GM23248 (cell line): ENCODE measurements at regions not wholly inside any gene's neighbourhood (a gene's known extent, or its start where the extent isn't known, plus 50 kb on each side); places are given as distances from the start of the nearest gene placed in this dataset.

ENCODE experiments used
- DNase-seq: peaks from one replicate; pipeline ENCODE4 v3.0.0-alpha.2; 2015
- H2AFZ ChIP-seq: fragments of 200-600 bp; sonication (generic); 2 replicates; pipeline ENCODE4 v1.6.1; 2016; ENCODE audit warnings: antibody characterized with exemption
- H3F3A ChIP-seq: fragments of 200-600 bp; sonication (generic); 2 replicates; pipeline ENCODE4 v1.6.1; 2016; ENCODE audit warnings: mild to moderate bottlenecking, antibody characterized with exemption, mixed run types; ENCODE audit not compliant: insufficient read depth
- H3K27ac ChIP-seq: fragments of 200-600 bp; sonication (generic); 2 replicates; pipeline ENCODE4 v1.5.1; 2016; ENCODE audit warnings: mild to moderate bottlenecking
- H3K27me3 ChIP-seq: fragments of 200-600 bp; sonication (generic); replicated peaks from 2 replicates; pipeline ENCODE4 v1.6.1; 2016; ENCODE audit warnings: mild to moderate bottlenecking; ENCODE audit not compliant: insufficient read depth
- H3K36me3 ChIP-seq: fragments of 200-600 bp; sonication (generic); 2 replicates; pipeline ENCODE4 v1.6.1; 2016; ENCODE audit warnings: low read depth, mild to moderate bottlenecking
- H3K4me1 ChIP-seq: fragments of 200-600 bp; sonication (generic); 2 replicates; pipeline ENCODE4 v1.6.1; 2016; ENCODE audit warnings: mild to moderate bottlenecking; ENCODE audit not compliant: insufficient read depth
- H3K4me2 ChIP-seq: fragments of 200-600 bp; sonication (generic); one replicate; pipeline ENCODE4 v1.6.1; 2016; ENCODE audit warnings: mild to moderate bottlenecking; ENCODE audit not compliant: unreplicated experiment
- H3K4me3 ChIP-seq: fragments of 200-600 bp; sonication (generic); 2 replicates; pipeline ENCODE4 v1.5.1; 2016; ENCODE audit warnings: mild to moderate bottlenecking
- H3K79me2 ChIP-seq: fragments of 200-600 bp; sonication (generic); 2 replicates; pipeline ENCODE4 v1.6.1; 2016; ENCODE audit warnings: mild to moderate bottlenecking; ENCODE audit not compliant: insufficient read depth
- H3K9ac ChIP-seq: fragments of 200-600 bp; sonication (generic); 2 replicates; pipeline ENCODE4 v1.6.1; 2016; ENCODE audit warnings: mild to moderate bottlenecking
- H3K9me2 ChIP-seq: fragments of 200-600 bp; sonication (generic); 2 replicates; pipeline ENCODE4 v1.6.1; 2016; ENCODE audit warnings: mixed run types, mild to moderate bottlenecking, moderate library complexity; ENCODE audit not compliant: insufficient read depth
- H3K9me3 ChIP-seq: fragments of 200-600 bp; sonication (generic); one replicate; pipeline ENCODE4 v1.6.1; 2017; ENCODE audit warnings: low read depth
- H4K20me1 ChIP-seq: fragments of 200-600 bp; sonication (generic); 2 replicates; pipeline ENCODE4 v1.6.0; 2016; ENCODE audit not compliant: insufficient read depth
- EZH2 ChIP-seq: fragments of 200-600 bp; sonication (generic); IDR thresholded peaks from 2 replicates; pipeline ENCODE4 v1.6.1; 2018; ENCODE audit warnings: antibody characterized with exemption, mild to moderate bottlenecking; ENCODE audit not compliant: insufficient read depth, poor library complexity, severe bottlenecking
- EZH2phosphoT487 ChIP-seq: fragments of 200-600 bp; sonication (generic); IDR thresholded peaks from 2 replicates; pipeline ENCODE4 v1.6.1; 2018; ENCODE audit warnings: antibody characterized with exemption, moderate library complexity, mild to moderate bottlenecking, low read depth; ENCODE audit not compliant: insufficient read depth
- WGBS, 2 experiments: methylation state at CpG; one replicate each; pipeline ENCODE4 v1.1.6; 2015 to 2017; ENCODE audit warnings: low lambda C conversion rate in 2 of 2, low coverage in 1 of 2; ENCODE audit errors: missing lambda C conversion rate in 2 of 2; 5-methylcytosine and 5-hydroxymethylcytosine counted together
- in situ Hi-C: fragments of 300-500 bp; cut with MboI; formaldehyde crosslinking; loops from 2 replicates; pipeline ENCODE4 v1.15.0; 2020

DNA sequence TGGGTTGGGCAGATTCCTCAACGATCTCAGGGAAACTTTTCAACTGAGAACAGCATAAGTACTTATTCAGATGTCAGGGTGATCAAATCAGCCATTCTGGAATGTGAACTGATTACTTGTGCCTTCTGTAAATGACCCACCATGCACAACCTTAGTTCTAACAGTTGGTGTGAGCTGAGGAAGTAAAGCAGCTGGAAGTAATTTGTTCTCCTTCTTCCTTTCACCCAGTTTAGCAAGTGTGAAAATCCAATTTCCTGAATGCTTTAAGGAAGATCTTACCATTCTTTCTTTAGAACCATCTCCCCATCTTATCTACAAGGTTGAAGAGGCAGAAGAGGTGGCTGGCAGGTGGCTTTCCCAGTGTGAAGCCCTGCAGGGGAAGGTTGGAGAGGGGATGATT lies 781.6 kb downstream of the ETS1 start:
- no peaks in the 10 kb centered on the region for H3F3A ChIP-seq
- 0 to 8% methylated on average over 1 of the region's 1 CpG for WGBS, 2 experiments
- no peaks in the 10 kb centered on the region for H3K4me1 ChIP-seq
- no peak overlapping the region for H2AFZ ChIP-seq
- no peak overlapping the region for H3K27ac ChIP-seq
- no peaks in the 10 kb centered on the region for H3K79me2 ChIP-seq
- DNase-seq, result no peak
- peaks cover 5% of the 10 kb centered on the region; the same call in 1 of the 2 replicates for H3K9me2 ChIP-seq
- H3K27me3 ChIP-seq, result peaks cover 57% of the 10 kb centered on the region
- no peaks in the 10 kb centered on the region for H3K36me3 ChIP-seq
- no peak overlapping the region for H3K4me2 ChIP-seq
- H4K20me1 ChIP-seq, result no peaks in the 10 kb centered on the region
- H3K9ac ChIP-seq, result no peak overlapping the region
- in situ Hi-C loops, result no loop called here
- no peaks in the 10 kb centered on the region for H3K9me3 ChIP-seq
- H3K4me3 ChIP-seq, result no peak overlapping the region
- no peak for TF ChIP-seq EZH2
- no peak for TF ChIP-seq EZH2phosphoT487

DNA sequence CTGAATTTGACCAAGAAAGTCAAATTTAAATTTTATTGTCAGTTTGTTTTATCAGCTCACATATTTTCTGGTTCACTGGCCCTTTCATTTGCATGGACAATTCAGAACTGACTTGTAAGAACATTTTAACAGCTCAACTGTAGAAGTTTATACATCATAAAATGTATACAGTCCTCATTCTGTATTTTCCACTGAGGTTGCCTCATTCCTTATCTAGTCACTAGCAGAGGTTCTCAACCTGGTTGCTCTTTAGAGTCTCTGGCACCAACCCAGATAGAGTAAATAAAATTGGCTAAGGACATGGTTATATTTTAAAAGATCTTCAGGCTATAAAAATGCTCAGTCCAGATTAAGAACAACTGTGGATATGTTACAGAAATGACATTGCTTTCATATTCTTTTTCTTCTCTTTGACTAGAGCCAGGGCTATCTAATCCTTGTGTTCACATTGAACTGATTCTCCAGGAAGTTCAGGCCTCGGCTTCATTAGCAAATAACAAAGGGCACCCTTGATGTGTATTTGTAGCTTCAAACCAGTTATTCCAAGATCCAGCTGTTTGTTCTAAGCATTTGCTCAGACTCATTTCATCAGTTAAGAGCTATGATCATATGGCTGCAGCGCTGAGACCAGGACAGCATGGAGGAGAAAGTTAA lies 782.5 kb downstream of the ETS1 start:
- no peaks in the 10 kb centered on the region for H3F3A ChIP-seq
- 5 to 10% methylated on average over 2 of the region's 2 CpGs for WGBS, 2 experiments

DNA sequence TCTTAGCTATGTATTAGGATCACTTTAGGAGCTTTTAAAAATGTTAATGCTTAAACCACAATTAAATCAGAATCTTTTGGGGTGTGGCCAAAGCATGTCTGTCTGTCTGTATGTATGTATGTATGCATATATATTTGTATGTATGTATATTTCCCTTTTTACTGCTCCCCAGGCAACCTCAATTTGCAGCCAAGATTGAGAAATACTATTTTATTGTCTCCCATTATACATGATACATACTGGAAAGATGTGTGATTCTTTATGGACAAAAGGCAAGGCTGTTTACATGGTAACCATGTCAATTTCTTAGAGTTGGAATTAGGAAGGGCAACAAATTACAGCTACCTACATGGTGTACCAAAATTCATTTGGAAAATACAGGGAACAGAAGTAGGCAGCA lies 783.6 kb downstream of the ETS1 start:
- H3K4me3 ChIP-seq, result no peak overlapping the region
- H3K4me2 ChIP-seq, result no peak overlapping the region
- no peak overlapping the region for H3K27ac ChIP-seq
- no peaks in the 10 kb centered on the region for H3K9me3 ChIP-seq
- no peak overlapping the region for H3K9ac ChIP-seq
- H3K36me3 ChIP-seq, result no peaks in the 10 kb centered on the region
- peaks cover 3% of the 10 kb centered on the region; the same call in 1 of the 2 replicates for H3K9me2 ChIP-seq
- H3K4me1 ChIP-seq, result no peaks in the 10 kb centered on the region
- peaks cover 45% of the 10 kb centered on the region for H3K27me3 ChIP-seq
- H3F3A ChIP-seq, result no peaks in the 10 kb centered on the region
- in situ Hi-C loops, result no loop called here
- DNase-seq, result no peak
- TF ChIP-seq EZH2 (no peak), EZH2phosphoT487 (no peak)
- no peaks in the 10 kb centered on the region for H4K20me1 ChIP-seq
- H2AFZ ChIP-seq, result no peak overlapping the region
- H3K79me2 ChIP-seq, result no peaks in the 10 kb centered on the region

More for the DNA sequence above, 782.5 kb downstream of the ETS1 start:
- no peak overlapping the region for H2AFZ ChIP-seq
- H3K4me1 ChIP-seq, result no peaks in the 10 kb centered on the region
- TF ChIP-seq EZH2 (no peak), EZH2phosphoT487 (no peak)
- H3K9ac ChIP-seq, result no peak overlapping the region
- H3K9me2 ChIP-seq, result peaks cover 3% of the 10 kb centered on the region; the same call in 1 of the 2 replicates
- in situ Hi-C loops, result no loop called here
- no peaks in the 10 kb centered on the region for H4K20me1 ChIP-seq
- peaks cover 54% of the 10 kb centered on the region for H3K27me3 ChIP-seq
- no peak overlapping the region for H3K4me3 ChIP-seq
- H3K27ac ChIP-seq, result no peak overlapping the region
- no peak overlapping the region for H3K4me2 ChIP-seq
- DNase-seq, result no peak
- no peaks in the 10 kb centered on the region for H3K79me2 ChIP-seq
- no peaks in the 10 kb centered on the region for H3K36me3 ChIP-seq
- no peaks in the 10 kb centered on the region for H3K9me3 ChIP-seq

DNA sequence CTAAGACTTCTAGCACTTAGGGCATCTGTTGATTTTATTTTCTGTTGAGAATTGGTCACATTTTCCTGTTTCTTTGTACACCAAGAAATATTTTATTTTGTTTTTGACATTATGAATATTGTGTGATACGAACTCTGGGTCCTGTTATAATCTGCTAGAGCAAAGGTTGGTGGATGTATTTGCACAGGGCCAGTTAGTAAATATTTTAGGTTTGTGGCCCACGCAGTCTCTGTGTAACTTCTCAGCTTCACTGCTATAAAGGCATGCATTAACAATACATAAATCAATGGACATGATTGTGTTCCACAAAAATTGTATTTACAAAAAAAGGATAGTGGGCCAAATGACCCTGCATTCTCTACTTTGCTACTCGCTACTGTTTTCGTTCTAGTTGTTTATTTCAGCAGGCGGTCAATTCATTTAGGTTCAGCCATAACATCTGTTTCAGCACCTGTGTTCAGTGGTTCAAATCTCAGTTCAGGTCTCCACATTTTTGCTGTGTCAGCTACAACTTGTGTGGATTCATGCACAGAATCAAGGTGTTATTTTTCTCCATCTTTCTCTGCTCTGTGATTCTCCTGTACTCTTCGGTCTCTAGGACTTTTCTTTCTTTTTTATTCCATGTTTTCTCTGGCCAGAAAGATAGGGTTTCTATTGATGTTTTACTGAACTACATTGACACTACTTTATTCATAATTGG lies 786.2 kb downstream of the ETS1 start:
- Histone ChIP-seq H3K79me2 (no peaks in the 10 kb centered on the region), H3K36me3 (no peaks in the 10 kb centered on the region), H3K4me2 (no peak overlapping the region), H3K9me3 (no peaks in the 10 kb centered on the region), H3K9ac (no peak overlapping the region), H4K20me1 (no peaks in the 10 kb centered on the region), H3K27me3 (peaks cover 36% of the 10 kb centered on the region), H3F3A (no peaks in the 10 kb centered on the region), H2AFZ (no peak overlapping the region), H3K27ac (no peak overlapping the region), H3K4me1 (no peaks in the 10 kb centered on the region), H3K9me2 (peaks cover 3% of the 10 kb centered on the region; the same call in 1 of the 2 replicates), H3K4me3 (no peak overlapping the region)
- in situ Hi-C loops, result no loop called here
- no peak for DNase-seq
- TF ChIP-seq EZH2 (no peak), EZH2phosphoT487 (no peak)
- WGBS, 2 experiments, result 35 to 38% methylated on average over 6 of the region's 6 CpGs
